Mucosa of descending colon (tissue), 3 donors: ENCODE measurements at regions not wholly inside any gene's neighbourhood (a gene's known extent, or its start where the extent isn't known, plus 50 kb on each side); places are given as distances from the start of the nearest gene placed in this dataset.

Experiments
- ATAC-seq: fragments of 200-7000 bp; cut with Tn5 transposase; one replicate; pipeline ENCODE4 v1.9.1; 2020; ENCODE audit warnings: mild to moderate bottlenecking, moderate library complexity
- DNase-seq, 3 donors: peaks; one replicate each; pipeline ENCODE4 v3.0.0-alpha.2; 2020
- H3K36me3 ChIP-seq: fragments of 200-600 bp; one replicate; pipeline ENCODE4 v1.8.0; 2021; ENCODE audit warnings: low read depth, mild to moderate bottlenecking
- H3K4me1 ChIP-seq: fragments of 200-600 bp; one replicate; pipeline ENCODE4 v1.8.0; 2021; ENCODE audit warnings: low read depth, mild to moderate bottlenecking
- H3K4me3 ChIP-seq: fragments of 200-600 bp; one replicate; pipeline ENCODE4 v1.8.0; 2021; ENCODE audit warnings: mild to moderate bottlenecking
- H3K9me3 ChIP-seq: fragments of 200-600 bp; one replicate; pipeline ENCODE4 v1.8.0; 2021; ENCODE audit warnings: mild to moderate bottlenecking
- CTCF ChIP-seq: fragments of 200-600 bp; IDR thresholded peaks from one replicate; pipeline ENCODE4 v1.8.0; 2022; ENCODE audit warnings: antibody characterized with exemption, mild to moderate bottlenecking
- intact Hi-C, 2 donors: fragments of 100-400 bp; cut with DNase I in 1 of 2; cut with micrococcal nuclease in 1 of 2; formaldehyde crosslinking; loops; one replicate each; pipeline versions ENCODE4 v1.11.0 to v1.11.1; 2022; cut with DNase I, micrococcal nuclease
- donor health status: DM: no; HTN: no; CAD: no; lungs with moderate emphysema.
- donor health status: DM: no; HTN: no; CAD: no.
- donor health status: DM: no; HTN: yes; CAD: no.

DNA sequence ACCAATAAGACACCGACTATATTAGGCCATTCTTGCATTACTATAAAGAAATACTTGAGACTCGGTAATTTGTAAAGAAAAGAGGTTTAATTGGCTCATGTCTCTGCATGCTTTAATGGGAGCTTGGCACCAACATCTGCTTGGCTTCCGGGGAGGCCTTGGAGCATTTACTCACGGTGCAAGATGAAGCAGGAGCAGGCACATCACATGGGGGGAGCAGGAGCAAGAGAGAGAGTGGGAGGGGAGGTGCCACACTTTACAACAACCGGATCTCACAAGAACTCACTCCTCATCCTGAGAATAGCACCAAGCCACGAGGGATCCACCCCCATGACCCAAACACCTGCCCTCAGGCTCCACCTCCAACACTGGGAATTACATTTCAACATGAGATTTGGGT is 224.8 kb downstream of the KLF5 start:
- no peak for TF ChIP-seq CTCF
- ATAC-seq (no peak), DNase-seq (no peak)
- no peaks in the 10 kb centered on the region for H3K36me3 ChIP-seq
- H3K4me1 ChIP-seq: no peaks in the 10 kb centered on the region
- no peak overlapping the region for H3K4me3 ChIP-seq
- intact Hi-C loops: no loop called here
- H3K9me3 ChIP-seq: no peaks in the 10 kb centered on the region

- Histone ChIP-seq H3K36me3 (no peaks in the 10 kb centered on the region), H3K4me1 (no peaks in the 10 kb centered on the region), H3K9me3 (peaks cover 3% of the 10 kb centered on the region), H3K4me3 (no peak overlapping the region)
- DNase-seq: no peak
- TF ChIP-seq CTCF: no peak
- intact Hi-C loops: no loop called here
- no peak for ATAC-seq
Measured at GRCh38 chr13:73281746-73282145, 222.9 kb downstream of the KLF5 start.

DNA sequence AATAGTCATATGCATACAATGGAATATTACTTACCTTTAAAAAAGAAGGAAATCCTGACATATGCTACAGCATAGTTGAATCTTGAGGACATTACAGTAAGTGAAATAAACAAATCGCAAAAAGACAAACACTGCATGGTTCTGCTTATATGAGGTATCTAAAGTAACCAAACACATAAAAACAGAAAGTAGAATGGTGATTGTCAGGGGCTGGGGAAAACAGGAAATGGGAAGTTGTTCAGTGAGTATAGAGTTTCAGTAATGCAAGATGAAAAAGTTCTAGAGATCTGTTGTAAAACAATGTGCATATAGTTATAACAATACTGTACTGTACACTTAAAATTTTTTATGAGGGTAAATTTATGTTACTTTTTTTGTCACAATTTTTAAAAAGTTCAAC is 219.4 kb downstream of the KLF5 start:
- no peak for DNase-seq
- intact Hi-C loops: no loop called here

DNA sequence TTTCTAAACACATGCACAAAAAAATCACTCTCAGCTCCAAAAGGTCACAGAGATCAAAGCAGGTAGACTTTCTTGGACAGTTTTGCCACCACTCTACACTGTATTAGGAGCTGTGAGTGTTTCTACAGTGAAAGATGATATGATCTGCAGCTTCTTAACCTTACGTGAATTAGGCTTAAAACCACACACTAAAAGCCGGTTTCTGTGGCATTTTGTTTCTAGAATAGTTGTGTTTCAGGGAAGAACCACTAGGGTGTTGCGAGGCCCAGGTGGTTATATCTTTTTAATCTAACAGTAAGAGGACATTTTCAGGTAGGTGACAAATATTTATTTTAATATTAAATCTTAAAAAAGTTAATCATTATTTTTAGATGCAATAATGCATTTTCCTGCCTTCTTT is 216.4 kb downstream of the KLF5 start:
- TF ChIP-seq CTCF: no peak
- intact Hi-C loops: no loop called here
- H3K4me1 ChIP-seq: no peaks in the 10 kb centered on the region
- ATAC-seq: no peak
- H3K9me3 ChIP-seq: peaks cover 3% of the 10 kb centered on the region
- H3K4me3 ChIP-seq: no peak overlapping the region
- no peak for DNase-seq
- H3K36me3 ChIP-seq: no peaks in the 10 kb centered on the region

More for the DNA sequence above, 219.4 kb downstream of the KLF5 start:
- Histone ChIP-seq H3K4me1 (no peaks in the 10 kb centered on the region), H3K9me3 (peaks cover 3% of the 10 kb centered on the region), H3K4me3 (no peak overlapping the region), H3K36me3 (no peaks in the 10 kb centered on the region)
- ATAC-seq: no peak
- TF ChIP-seq CTCF: no peak

- Histone ChIP-seq H3K4me1 (no peaks in the 10 kb centered on the region), H3K4me3 (no peak overlapping the region), H3K9me3 (peaks cover 3% of the 10 kb centered on the region), H3K36me3 (no peaks in the 10 kb centered on the region)
- DNase-seq: no peak
- TF ChIP-seq CTCF: no peak
- ATAC-seq: no peak
- intact Hi-C loops: no loop called here
Measured at GRCh38 chr13:73274147-73274546, 215.3 kb downstream of the KLF5 start.

DNA sequence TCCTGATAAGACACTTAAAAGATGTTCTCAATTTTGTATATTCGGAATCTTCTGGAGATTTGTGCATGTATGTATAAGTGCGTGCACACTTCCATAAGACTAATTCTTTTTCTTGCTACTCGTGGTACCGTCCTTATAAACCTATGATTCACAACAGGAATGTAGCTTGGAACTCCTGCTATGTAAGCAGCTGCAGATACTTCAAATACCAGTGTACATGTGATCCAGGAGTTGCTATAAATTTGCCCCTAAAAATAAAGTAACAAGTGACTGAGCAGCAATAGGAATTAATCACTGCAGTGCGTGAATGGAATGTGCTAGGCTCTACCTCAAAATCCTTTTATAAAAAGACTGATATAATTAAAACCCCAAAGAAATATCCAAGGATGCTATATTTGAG is 214.9 kb downstream of the KLF5 start:
- intact Hi-C loops: no loop called here
- H3K4me3 ChIP-seq: no peak overlapping the region
- no peaks in the 10 kb centered on the region for H3K4me1 ChIP-seq
- no peak for ATAC-seq
- no peak for DNase-seq
- TF ChIP-seq CTCF: no peak
- no peaks in the 10 kb centered on the region for H3K36me3 ChIP-seq
- peaks cover 3% of the 10 kb centered on the region for H3K9me3 ChIP-seq
